ENCODE measurements at regions not wholly inside any gene's neighbourhood (a gene's known extent, or its start where the extent isn't known, plus 50 kb on each side); places are given as distances from the start of the nearest gene placed in this dataset.

GRCh38 chr20:58154113-58154512, 74.3 kb downstream of the ANKRD60 start:
- TF ChIP-seq POLR2AphosphoS5 (IDR thresholded peaks at IDR 0.05; ENCODE audit: low read length) (no peak), CTCF (IDR thresholded peaks at IDR 0.05 in 2 of 3, conservative IDR thresholded peaks at IDR 0.05 in 1 of 3; ENCODE audit: control insufficient read depth in 2 of 3, extremely low read depth in 1 of 3, insufficient read depth in 1 of 3, low read depth in 3 of 3, low read length in 3 of 3) (no peak), POLR2A (IDR thresholded peaks at IDR 0.05; ENCODE audit: low read depth, low read length) (no peak)

Measured in GM12878 (cell line).